HG03066 (cell line): ENCODE measurements at regions not wholly inside any gene's neighbourhood (a gene's known extent, or its start where the extent isn't known, plus 50 kb on each side); places are given as distances from the start of the nearest gene placed in this dataset.
"Not testable (repeated sequence)": the region's sequence is repeated elsewhere in the genome, so short reads cannot be mapped to it uniquely, and the experiment has no call there.

Source experiments
- ATAC-seq: cut with Tn5 transposase; IDR thresholded peaks from one replicate; pipeline ENCODE4 v1.9.1; 2021; ENCODE audit warnings: low read depth; ENCODE audit not compliant: unreplicated experiment

- ATAC-seq: no peak
These were observed 508.7 kb downstream of the KCNJ2 start for GRCh38 chr17:70677783-70678647.

GRCh38 chr17:70678889-70679288 lies 509.6 kb downstream of the KCNJ2 start:
- no peak for ATAC-seq

GRCh38 chr17:70683936-70684335 lies 514.6 kb downstream of the KCNJ2 start:
- no peak for ATAC-seq

- no peak for ATAC-seq
These were observed 518.1 kb downstream of the KCNJ2 start for GRCh38 chr17:70687421-70687820.

GRCh38 chr17:70691150-70691549 lies 521.8 kb downstream of the KCNJ2 start:
- no peak for ATAC-seq

- no peak for ATAC-seq
These were observed 530.1 kb downstream of the KCNJ2 start for GRCh38 chr17:70699408-70699807.

- ATAC-seq: no peak
These were observed 533.4 kb downstream of the KCNJ2 start for GRCh38 chr17:70702683-70703255.

GRCh38 chr17:70709596-70709995 lies 540.3 kb downstream of the KCNJ2 start:
- no peak for ATAC-seq

- no peak for ATAC-seq
These were observed 544.4 kb downstream of the KCNJ2 start for GRCh38 chr17:70713694-70714093.

GRCh38 chr17:70716551-70716950 lies 547.2 kb downstream of the KCNJ2 start:
- no peak for ATAC-seq

GRCh38 chr17:70717042-70717441 lies 547.7 kb downstream of the KCNJ2 start:
- ATAC-seq: no peak

- no peak for ATAC-seq
These were observed 567.1 kb downstream of the KCNJ2 start for GRCh38 chr17:70736375-70736957.

GRCh38 chr17:70739065-70739464 lies 569.7 kb downstream of the KCNJ2 start:
- no peak for ATAC-seq

GRCh38 chr17:70746574-70746973 lies 577.2 kb downstream of the KCNJ2 start:
- ATAC-seq: not testable (repeated sequence)

- ATAC-seq: no peak
These were observed 581.7 kb downstream of the KCNJ2 start for GRCh38 chr17:70750983-70751382.

- ATAC-seq: not testable (repeated sequence)
These were observed 583.1 kb downstream of the KCNJ2 start for GRCh38 chr17:70752461-70752860.

- ATAC-seq: no peak
These were observed 583.7 kb downstream of the KCNJ2 start for GRCh38 chr17:70752966-70753467.

GRCh38 chr17:70763018-70763417 lies 593.7 kb downstream of the KCNJ2 start:
- no peak for ATAC-seq

- ATAC-seq: no peak
These were observed 597.9 kb downstream of the KCNJ2 start for GRCh38 chr17:70767102-70767701.

GRCh38 chr17:70769956-70770355 lies 600.6 kb downstream of the KCNJ2 start:
- ATAC-seq: no peak

- no peak for ATAC-seq
These were observed 602.6 kb downstream of the KCNJ2 start for GRCh38 chr17:70771804-70772386.
